Liver (tissue), 3 donors: ENCODE measurements at regions not wholly inside any gene's neighbourhood (a gene's known extent, or its start where the extent isn't known, plus 50 kb on each side); places are given as distances from the start of the nearest gene placed in this dataset.

Experiments
- CTCF ChIP-seq: fragments of 150-350 bp; IDR thresholded peaks from 2 replicates; pipeline ENCODE4 v1.5.1; 2017; ENCODE audit warnings: improper control_type of control experiment, low read depth, low read length; ENCODE audit not compliant: missing input control
- RAD21 ChIP-seq, 2 donors: IDR thresholded peaks; 2 replicates each; pipeline ENCODE4 v1.6.1; 2016; ENCODE audit warnings: antibody characterized with exemption in 2 of 2, mild to moderate bottlenecking in 2 of 2
- donor health status: healthy.
- donor health status: healthy.

GRCh38 chr14:82046512-82047226 is 513.0 kb upstream of the SEL1L start:
- TF ChIP-seq RAD21 (IDR thresholded peaks at IDR 0.05) (no peak), CTCF (no peak)
